GM19240 (cell line): ENCODE measurements at regions not wholly inside any gene's neighbourhood (a gene's known extent, or its start where the extent isn't known, plus 50 kb on each side); places are given as distances from the start of the nearest gene placed in this dataset.

Experiments used
- DNase-seq: peaks from one replicate; pipeline ENCODE4 v3.0.0; 2011; ENCODE audit warnings: low spot score; ENCODE audit not compliant: insufficient read length

DNA sequence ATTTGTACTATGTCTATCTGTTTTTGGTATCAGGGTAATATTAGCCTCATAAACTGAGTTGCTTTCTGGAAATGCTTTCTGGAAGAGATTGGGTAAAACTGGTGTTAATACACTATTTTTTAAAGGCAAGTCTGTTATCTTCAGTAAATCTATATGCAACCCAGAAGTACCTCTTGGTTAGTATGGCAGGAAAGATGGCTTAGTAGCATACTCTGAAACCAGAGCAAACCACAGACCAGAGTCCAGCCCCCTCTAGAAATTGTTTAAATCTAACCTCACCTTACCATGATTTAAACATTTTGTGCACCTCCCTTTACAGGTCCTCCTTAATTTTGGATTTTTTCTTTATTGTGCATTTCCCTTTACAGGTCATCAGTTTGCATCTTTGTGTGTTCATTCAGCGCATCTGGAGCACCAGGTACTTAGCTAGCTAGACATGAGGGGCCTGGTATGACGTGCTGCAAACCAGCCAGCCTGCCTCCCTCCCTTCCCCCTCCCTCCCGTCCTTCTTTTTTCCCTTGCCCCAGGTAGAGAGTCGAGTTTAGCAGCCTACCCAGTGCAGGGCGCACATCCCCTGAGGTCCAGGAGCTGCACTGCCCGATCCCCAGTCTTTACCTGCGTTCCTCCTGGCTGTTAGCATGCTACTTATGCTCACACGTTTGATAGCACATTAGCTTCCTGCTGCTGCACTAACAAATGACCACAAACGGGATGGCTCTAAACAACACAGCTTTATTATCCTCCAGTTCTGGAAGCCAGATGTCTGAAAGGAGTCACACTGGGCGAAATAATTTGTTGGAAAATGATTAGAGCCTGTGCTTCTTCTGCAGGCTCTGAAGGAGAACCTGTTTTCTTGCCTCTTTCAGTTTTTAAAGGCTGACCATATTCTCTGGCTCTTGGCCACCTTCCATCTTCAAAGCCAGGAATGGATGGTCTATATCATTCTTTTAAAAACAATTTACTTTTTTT lies 299.9 kb upstream of the HABP2 start:
- no peak for DNase-seq

DNA sequence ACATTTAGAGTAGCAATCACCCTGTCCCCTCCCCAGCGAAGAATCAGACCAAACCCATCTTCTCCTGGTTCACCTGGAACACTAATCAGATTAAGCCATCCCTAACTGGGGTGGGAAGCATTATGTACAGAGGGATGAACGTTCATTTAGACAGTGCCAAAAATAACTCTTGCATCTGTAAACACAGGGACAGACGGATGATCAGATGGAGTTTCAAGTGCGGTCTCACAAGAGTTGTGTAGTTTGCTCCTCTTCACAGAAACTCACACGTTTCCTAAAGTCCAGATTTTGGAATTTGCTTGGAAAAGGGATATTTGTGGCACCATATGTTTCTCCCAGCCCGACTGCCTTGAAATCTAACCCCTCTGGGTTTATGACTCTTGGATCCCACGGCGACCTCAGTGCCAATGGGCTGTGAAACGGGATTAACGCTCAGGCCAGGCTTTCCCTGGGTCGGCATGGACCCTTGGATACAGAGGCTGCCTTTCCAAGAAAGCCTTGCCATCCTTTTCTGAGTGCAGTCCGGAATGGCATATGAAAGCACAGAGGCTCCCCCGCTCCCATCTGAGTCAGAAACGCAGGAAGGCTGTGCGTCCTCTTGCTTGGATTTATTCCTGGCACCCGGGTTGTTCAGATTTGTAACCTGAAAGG lies 293.2 kb upstream of the HABP2 start:
- no peak for DNase-seq

- DNase-seq: no peak
These were observed 291.7 kb upstream of the HABP2 start for GRCh38 chr10:113261161-113261560.

DNA sequence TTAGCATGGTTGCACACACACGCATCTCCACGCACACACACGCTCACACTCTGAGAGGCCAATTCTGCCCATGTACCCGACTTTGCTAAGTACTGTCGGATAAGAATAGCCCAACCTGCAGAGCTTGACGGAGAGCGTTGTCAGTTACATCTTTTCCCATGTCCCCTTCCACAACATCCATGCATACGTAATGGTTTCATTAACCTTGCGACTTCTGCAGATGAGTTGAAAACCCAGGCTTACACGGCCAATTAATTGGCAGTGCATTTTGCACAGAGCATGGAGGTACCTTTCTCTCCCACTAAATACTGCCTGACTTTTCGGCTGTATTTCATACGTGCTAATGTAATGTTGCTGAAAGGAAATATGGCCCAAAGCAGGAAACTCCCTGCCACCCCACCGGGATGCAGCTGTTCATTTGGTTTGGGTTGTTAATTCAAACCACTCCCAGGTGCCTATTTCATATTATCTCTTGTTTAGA lies 291.2 kb upstream of the HABP2 start:
- no peak for DNase-seq

DNA sequence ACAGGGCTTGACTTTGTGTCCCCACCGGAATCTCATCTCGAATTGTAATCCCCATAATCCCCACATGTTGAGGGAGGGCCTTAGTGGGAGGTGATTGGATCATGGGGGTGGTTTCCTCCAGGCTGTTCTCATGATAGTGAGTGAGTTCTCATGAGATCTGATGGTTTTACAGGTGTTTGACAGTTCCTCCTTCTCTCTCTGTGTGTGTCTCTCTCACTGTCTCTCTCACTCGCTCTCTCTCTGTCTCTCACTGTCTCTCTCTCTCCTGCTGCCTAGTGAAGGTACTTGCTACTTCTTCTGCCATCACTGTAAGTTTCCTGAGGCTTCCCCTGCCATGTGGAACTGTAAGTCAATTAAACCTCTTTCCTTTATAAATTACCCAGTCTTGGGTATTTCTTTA lies 289.8 kb upstream of the HABP2 start:
- DNase-seq: no peak

GRCh38 chr10:113264333-113265131 lies 288.3 kb upstream of the HABP2 start:
- DNase-seq: no peak

GRCh38 chr10:113266147-113266546 lies 286.7 kb upstream of the HABP2 start:
- no peak for DNase-seq

DNA sequence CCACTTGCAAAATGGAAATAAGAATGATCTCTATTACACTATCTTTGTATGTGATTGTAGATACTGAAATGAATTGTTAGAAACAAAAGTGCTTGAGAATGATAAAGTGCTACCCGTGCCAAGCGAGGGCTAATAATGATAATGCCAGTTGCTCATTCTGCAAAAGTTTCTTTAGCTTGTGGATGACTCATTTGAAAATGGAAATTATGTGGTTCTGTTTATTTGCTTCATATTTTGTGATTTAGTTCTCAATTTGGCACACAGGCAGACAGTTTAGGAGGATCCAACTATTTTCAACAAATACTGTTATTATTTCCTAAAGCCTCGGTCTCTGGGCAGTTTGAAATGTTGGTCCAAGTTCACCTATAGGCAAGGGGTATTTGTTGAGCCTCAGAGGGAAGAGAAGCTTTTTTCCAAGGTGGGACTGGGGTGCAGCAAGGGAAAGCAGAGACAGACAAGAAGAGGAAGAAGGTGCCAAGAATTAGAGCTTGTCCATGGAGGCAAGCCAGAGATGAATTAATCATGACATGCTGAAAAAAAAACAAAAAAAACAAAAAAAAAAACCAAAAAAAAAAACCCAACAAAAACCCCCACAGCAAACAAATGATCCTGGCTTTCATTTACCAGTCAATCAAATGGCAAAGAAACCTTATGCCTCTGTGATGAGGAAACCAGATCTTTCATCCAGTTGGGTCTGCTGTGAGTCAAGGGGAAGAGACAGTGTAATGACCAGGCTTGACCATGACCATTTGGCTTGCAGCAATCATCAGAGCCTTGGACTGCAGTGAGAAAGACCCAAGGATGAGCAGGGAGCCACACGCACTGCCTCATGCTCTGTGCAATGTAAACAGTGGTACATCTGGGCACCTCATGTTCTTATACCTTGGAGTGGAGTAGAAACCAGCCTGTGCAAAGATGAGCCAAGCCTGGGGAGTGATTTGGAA lies 285.0 kb upstream of the HABP2 start:
- no peak for DNase-seq

DNA sequence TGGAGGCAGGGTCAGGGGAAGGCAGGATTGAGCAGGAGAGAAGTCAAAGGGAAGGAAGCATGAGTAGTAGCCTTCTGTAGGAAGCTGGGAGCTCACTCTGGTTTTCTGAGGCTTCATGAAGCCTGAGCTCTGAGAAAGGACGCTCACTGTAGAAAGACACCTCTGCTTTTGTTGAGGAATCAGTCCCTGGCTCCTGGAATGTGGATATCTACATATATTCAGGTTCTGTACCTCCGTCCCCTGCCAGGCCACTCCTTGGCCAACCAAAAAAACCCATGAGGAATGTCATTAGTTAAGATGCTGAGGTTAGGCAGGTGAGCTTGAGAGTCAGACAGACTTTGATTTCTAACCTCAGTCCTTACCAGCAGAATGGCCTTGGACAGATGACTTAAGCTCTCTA lies 283.5 kb upstream of the HABP2 start:
- no peak for DNase-seq

GRCh38 chr10:113272511-113272910 lies 280.3 kb upstream of the HABP2 start:
- DNase-seq: no peak

DNA sequence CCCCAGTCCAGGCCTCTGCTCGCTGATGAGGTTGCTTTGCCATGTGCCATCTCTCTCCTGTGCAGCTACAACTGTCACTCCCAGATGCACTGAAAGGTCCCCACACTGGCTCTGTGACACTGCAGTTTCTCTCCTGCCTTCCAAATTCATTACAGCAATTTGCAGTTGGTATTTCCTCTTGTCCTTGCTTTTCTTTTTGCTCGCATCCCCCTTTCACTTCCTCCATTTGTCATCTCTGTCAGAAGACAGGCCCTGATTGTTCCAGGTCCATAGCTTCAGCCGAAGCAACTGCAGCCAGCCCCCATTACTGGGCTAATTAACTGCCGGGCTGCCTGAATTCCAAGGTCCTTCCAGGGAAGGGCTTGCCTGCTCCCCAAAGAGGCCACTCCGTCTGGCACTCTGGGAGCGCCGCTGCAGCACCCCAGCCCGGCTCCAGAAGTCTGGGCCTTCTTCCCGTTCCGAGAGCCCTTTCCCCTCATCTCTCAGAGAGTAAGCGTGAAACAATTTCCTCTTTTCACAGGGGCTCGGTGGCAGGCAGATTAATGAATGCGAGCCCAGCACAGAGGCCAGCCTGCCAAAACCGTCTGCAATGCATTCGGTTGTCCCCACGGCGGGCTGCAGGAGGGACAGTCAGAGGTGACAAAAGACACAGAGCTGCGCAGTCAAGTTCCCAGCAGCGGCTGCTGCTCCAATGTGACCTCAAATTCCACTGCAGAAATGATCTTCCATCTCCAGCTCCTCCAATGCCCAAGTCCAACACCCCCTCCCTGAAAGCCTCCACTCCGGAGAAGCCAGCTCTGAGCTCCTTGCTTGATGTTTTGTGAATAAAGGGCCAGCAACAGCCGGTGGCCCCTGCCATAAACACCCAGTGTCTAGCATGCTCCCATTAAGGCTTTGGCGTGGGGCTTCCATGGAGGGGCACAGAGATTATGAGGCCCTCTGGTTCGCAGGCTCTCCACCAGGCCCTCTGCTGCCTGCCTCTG lies 279.4 kb upstream of the HABP2 start:
- no peak for DNase-seq

DNA sequence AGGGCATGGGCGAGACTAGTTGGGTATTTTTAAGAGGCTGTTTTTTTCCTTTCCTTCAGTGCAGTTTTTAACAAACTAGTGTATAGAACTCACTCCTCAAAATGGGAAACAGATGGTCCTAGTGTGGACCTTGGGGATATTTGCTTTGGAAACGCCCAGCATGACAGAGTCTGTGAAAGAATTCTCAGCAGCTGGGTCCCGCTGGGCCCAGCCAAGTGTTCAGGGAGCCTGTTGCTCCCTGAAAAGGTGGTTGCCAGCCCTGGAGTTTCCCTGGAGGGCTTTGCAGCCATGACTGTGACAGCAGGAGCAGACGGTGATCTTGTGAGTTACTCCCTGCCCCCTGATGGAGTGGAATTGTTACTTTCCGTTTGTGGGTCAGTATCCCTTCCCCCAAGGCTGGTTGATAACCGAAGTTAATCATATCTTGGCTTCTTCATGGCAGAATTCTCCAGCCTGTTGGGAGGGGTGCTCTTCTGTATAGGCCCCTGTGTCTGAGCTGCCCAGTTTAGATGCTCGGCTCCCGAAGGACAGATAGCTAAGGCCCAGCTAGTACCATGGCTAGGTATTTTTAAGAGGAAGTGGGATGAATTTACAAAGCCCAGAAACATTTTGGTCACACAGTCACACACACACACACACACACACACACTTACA lies 278.6 kb upstream of the HABP2 start:
- no peak for DNase-seq

- DNase-seq: no peak
These were observed 274.6 kb upstream of the HABP2 start for GRCh38 chr10:113278221-113278620.

DNA sequence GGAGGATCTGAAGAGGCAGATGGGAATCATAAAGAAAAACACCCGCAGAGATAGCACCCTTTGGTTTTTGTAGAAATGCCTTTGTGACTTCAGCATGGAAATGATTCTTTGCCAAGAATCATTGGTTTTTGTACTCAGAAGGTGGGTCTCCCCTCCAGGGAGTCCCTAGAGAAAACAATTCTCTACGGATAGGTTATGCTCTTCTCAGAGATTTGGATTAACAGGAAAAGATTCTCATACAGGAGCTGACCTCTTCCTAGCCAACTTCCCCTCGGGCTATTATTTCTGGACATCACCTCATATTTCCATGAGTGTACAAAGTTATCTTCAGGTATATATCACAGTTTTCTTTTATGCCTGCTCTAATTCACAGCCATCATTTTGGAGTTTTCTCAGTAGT lies 274.2 kb upstream of the HABP2 start:
- DNase-seq: no peak

DNA sequence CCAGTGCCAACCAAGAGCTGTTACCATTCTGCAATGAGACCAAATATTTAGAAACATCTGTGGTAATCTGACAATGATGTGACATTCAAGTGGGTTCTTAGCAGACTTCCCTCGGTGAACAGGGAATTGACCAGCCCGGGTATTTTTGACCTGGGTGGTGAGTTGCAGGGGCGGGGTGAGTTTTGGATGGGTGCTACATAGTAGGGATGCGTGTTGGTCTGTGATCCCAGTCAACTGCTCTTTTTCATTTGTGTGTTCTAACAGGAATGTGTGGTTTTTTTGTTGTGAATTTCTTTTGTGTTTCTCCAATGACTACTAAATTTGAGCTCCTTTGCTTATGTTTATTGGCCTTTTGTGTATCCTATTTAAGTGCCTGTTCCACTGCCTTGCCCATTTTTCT lies 273.6 kb upstream of the HABP2 start:
- no peak for DNase-seq

GRCh38 chr10:113282564-113282963 lies 270.3 kb upstream of the HABP2 start:
- no peak for DNase-seq

DNA sequence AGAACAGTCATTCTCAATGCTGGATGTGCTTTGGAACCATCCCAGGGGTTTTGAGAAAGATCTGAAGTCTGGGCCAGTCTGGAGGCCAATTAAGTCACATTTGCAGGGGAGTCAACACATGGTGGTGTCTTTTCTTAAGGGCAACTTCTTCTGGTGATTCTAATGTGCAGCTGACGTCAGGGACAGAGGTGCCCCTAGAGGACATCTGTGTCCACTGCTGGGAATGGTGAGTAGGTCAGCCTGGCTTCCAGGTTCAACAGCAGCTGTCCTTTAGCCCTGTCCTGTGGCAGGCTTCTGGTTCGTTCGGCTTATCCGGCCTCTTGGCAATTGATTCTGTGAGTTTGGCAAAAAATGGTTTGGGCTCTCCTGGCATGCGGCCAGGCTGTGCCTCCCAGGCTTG lies 269.7 kb upstream of the HABP2 start:
- DNase-seq: no peak

DNA sequence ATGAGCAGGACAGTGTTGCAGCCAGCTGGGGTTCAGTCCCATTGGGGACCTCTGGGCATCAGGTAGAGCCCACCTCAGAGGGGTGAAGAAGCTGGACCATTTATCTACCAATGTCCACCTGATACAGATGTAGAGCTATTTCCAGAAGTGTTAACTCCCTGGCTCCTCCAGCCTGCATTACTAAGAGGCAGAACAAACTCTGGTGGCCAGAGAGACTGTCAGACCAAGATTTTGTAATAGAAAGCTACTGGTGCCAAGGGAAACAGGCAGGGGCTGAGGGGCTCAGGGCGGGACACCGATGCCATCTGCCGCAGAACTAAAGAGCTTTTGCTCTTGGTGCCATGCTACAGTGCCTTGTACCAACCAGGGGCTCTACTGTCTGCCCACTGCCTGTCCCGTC lies 268.2 kb upstream of the HABP2 start:
- DNase-seq: no peak

DNA sequence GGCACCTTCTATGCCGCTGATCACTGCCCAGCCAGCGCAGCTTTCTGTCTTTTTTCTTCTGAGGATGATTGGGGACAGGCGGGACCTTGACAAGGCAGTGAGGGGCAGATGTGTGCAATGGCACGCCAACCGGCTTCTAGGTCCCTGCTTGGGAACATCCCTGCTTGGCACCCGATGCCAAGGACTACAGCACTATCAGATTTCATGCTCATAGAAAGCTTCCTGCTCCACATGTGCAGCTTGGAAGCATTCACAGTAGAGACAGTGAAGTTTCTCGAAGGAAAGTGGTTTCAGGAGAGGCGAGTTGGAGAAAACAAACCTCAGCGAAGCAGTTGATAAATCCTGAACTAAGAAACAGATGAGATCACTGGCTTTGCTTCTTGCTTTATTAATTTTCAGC lies 267.5 kb upstream of the HABP2 start:
- no peak for DNase-seq
